DOHH2 (cell line): ENCODE measurements at regions not wholly inside any gene's neighbourhood (a gene's known extent, or its start where the extent isn't known, plus 50 kb on each side); places are given as distances from the start of the nearest gene placed in this dataset.

Source experiments
- H3F3A ChIP-seq: fragments of 200-600 bp; sonication (generic), shearing (Covaris generic); 2 replicates; pipeline ENCODE4 v1.6.0; 2016; ENCODE audit warnings: antibody characterized with exemption, mild to moderate bottlenecking; ENCODE audit not compliant: control insufficient read depth, insufficient read depth
- H3K27ac ChIP-seq: fragments of 200-600 bp; sonication (generic); 2 replicates; pipeline ENCODE4 v1.5.1; 2014; ENCODE audit warnings: low read depth, mild to moderate bottlenecking, low read length, moderate library complexity
- H3K27me3 ChIP-seq: fragments of 200-600 bp; sonication (generic); 2 replicates; pipeline ENCODE4 v1.6.1; 2014; ENCODE audit warnings: mild to moderate bottlenecking, low read length, mixed read lengths; ENCODE audit not compliant: control insufficient read depth
- H3K36me3 ChIP-seq: fragments of 200-600 bp; sonication (generic); 2 replicates; pipeline ENCODE4 v1.6.1; 2014; ENCODE audit warnings: mild to moderate bottlenecking, low read length, moderate library complexity, mixed read lengths; ENCODE audit not compliant: control insufficient read depth
- H3K4me1 ChIP-seq: fragments of 200-600 bp; sonication (generic); 2 replicates; pipeline ENCODE4 v1.6.1; 2014; ENCODE audit warnings: mild to moderate bottlenecking, low read length, mixed read lengths; ENCODE audit not compliant: control insufficient read depth
- H3K4me2 ChIP-seq: fragments of 200-600 bp; sonication (generic); 2 replicates; pipeline ENCODE4 v1.6.0; 2014; ENCODE audit warnings: mild to moderate bottlenecking, low read length, moderate library complexity
- H3K4me3 ChIP-seq: fragments of 200-600 bp; sonication (generic); 2 replicates; pipeline ENCODE4 v1.5.1; 2014; ENCODE audit warnings: mild to moderate bottlenecking, low read length, mixed read lengths
- H3K79me2 ChIP-seq: fragments of 200-600 bp; sonication (generic); 2 replicates; pipeline ENCODE4 v1.6.1; 2014; ENCODE audit warnings: mild to moderate bottlenecking, low read length, mixed read lengths; ENCODE audit not compliant: control insufficient read depth
- H3K9me2 ChIP-seq: fragments of 200-600 bp; sonication (generic); replicated peaks from 2 replicates; pipeline ENCODE4 v1.6.1; 2014; ENCODE audit warnings: mild to moderate bottlenecking, low read length, mixed read lengths; ENCODE audit not compliant: control insufficient read depth
- H3K9me3 ChIP-seq: fragments of 200-600 bp; sonication (generic); 2 replicates; pipeline ENCODE4 v1.6.1; 2014; ENCODE audit warnings: antibody characterized with exemption, low read length, mixed read lengths; ENCODE audit not compliant: control insufficient read depth, insufficient read depth
- H4K20me1 ChIP-seq: fragments of 200-600 bp; sonication (generic); 2 replicates; pipeline ENCODE4 v1.6.0; 2014; ENCODE audit warnings: low read depth, mild to moderate bottlenecking, antibody characterized with exemption, low read length, moderate library complexity; ENCODE audit not compliant: control insufficient read depth, insufficient read depth
- EZH2phosphoT487 ChIP-seq: fragments of 200-600 bp; sonication (generic); IDR thresholded peaks from 2 replicates; pipeline ENCODE4 v1.6.1; 2017; ENCODE audit warnings: borderline replicate concordance, mild to moderate bottlenecking, antibody characterized with exemption, low read length, moderate library complexity, mixed read lengths
- TF ChIP-seq, protein P1 (sequence below): fragments of 200-600 bp; sonication (generic); IDR thresholded peaks from one replicate; pipeline ENCODE4 v1.5.1; 2014; ENCODE audit warnings: antibody characterized with exemption, mild to moderate bottlenecking, low read depth, low read length; ENCODE audit not compliant: poor library complexity, severe bottlenecking

DNA sequence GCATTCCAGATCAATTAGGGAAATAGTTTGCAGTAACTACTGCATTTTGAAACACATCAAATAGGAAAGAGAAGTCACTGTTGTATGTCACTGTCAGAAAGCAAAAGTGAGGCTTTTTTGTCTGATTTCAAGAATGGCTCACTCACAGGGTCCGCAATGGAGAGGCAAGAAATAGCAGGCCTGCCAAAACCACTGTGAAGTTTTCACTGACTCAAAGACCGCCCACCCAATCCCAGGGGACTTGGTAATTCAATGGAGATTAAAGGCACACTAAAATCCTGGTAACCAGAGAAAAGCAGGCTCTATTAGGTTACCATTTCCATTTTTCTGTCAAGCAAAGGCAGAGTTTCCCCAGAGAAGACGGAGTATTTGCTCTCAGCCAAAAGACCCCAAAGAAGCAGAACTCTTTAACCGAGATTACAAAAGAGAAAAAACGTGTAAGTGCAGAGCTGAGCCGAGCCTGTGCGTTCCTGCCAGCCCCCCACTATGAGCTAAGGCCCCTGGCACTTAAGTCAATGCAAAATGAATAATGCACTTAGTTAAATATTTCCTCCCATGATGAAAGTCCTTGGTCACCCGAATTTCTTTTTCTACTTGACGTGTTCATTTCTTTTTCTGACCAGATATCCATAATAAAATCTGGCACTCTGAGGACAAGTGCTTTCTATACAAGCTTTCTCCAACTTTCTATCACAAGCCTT is 57.0 kb downstream of the FOXL1 start:
- Histone ChIP-seq H3F3A (no peaks in the 10 kb centered on the region), H3K4me3 (no peak overlapping the region), H3K4me1 (no peaks in the 10 kb centered on the region), H3K27ac (no peak overlapping the region), H3K27me3 (no peaks in the 10 kb centered on the region), H4K20me1 (no peaks in the 10 kb centered on the region), H3K36me3 (no peaks in the 10 kb centered on the region), H3K9me2 (no peaks in the 10 kb centered on the region), H3K79me2 (no peaks in the 10 kb centered on the region), H3K4me2 (no peak overlapping the region), H3K9me3 (no peaks in the 10 kb centered on the region)
- TF ChIP-seq, protein P1, sequence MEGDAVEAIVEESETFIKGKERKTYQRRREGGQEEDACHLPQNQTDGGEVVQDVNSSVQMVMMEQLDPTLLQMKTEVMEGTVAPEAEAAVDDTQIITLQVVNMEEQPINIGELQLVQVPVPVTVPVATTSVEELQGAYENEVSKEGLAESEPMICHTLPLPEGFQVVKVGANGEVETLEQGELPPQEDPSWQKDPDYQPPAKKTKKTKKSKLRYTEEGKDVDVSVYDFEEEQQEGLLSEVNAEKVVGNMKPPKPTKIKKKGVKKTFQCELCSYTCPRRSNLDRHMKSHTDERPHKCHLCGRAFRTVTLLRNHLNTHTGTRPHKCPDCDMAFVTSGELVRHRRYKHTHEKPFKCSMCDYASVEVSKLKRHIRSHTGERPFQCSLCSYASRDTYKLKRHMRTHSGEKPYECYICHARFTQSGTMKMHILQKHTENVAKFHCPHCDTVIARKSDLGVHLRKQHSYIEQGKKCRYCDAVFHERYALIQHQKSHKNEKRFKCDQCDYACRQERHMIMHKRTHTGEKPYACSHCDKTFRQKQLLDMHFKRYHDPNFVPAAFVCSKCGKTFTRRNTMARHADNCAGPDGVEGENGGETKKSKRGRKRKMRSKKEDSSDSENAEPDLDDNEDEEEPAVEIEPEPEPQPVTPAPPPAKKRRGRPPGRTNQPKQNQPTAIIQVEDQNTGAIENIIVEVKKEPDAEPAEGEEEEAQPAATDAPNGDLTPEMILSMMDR, result no peak

DNA sequence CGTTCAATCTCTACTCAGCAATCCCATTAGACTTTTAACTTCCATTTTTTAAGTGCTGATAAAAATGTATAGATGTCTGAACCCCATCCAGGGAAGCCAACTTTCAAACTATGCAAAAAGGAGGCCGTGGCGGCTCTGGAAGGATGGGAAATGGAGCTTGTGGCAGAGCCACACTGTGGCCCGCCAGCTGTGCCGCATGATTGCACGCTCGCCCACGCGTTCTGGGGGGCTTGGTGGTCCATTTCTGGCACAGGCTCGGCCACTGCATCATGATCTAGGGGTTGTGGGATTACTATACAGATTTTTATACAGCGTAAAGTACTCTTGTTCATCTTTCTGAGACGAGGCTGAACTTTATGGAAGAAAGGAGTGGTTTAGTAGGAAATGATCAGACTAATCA is 57.6 kb downstream of the FOXL1 start:
- Histone ChIP-seq H3K27me3 (no peaks in the 10 kb centered on the region), H3K4me2 (no peak overlapping the region), H3K79me2 (no peaks in the 10 kb centered on the region), H3K4me1 (no peaks in the 10 kb centered on the region), H3F3A (no peaks in the 10 kb centered on the region), H3K9me2 (no peaks in the 10 kb centered on the region), H3K9me3 (no peaks in the 10 kb centered on the region), H3K4me3 (no peak overlapping the region), H4K20me1 (no peaks in the 10 kb centered on the region), H3K27ac (no peak overlapping the region), H3K36me3 (no peaks in the 10 kb centered on the region)
- TF ChIP-seq EZH2phosphoT487, result no peak
- TF ChIP-seq, protein P1, result no peak

DNA sequence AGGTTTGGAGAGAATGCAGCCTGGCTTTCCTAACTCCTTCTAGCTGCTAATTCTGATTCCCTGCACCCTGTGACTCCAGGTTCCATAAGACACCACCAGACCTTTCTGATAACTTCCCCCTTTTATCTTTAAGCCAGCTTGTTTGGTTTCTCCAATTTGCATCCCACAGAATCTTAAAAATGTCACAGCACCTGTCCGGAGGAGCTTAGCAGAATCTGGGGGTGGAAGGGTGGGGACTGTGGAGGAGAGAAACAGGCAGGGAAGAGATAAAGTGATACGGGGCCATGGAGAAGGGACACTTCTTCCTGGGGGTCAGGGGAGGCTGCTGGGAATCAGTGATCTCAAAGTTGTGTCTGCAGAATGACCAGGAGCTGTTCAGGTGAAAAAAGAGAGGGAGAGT is 59.4 kb downstream of the FOXL1 start:
- H3K4me3 ChIP-seq, result no peak overlapping the region
- H3K4me2 ChIP-seq, result no peak overlapping the region
- no peak overlapping the region for H3K27ac ChIP-seq

More for the DNA sequence above, 59.4 kb downstream of the FOXL1 start:
- Histone ChIP-seq H3K9me2 (no peaks in the 10 kb centered on the region), H3K79me2 (no peaks in the 10 kb centered on the region), H3K36me3 (no peaks in the 10 kb centered on the region), H4K20me1 (no peaks in the 10 kb centered on the region), H3K9me3 (peaks cover 3% of the 10 kb centered on the region; the same call in 1 of the 2 replicates), H3K4me1 (no peaks in the 10 kb centered on the region), H3F3A (no peaks in the 10 kb centered on the region), H3K27me3 (no peaks in the 10 kb centered on the region)
- TF ChIP-seq, protein P1, result no peak
- TF ChIP-seq EZH2phosphoT487, result no peak
